Astrocyte of the cerebellum (primary cell): ENCODE measurements at regions not wholly inside any gene's neighbourhood (a gene's known extent, or its start where the extent isn't known, plus 50 kb on each side); places are given as distances from the start of the nearest gene placed in this dataset.
"Not testable (repeated sequence)": the region's sequence is repeated elsewhere in the genome, so short reads cannot be mapped to it uniquely, and the experiment has no call there.

Experiments used
- DNase-seq: peaks from one replicate; pipeline ENCODE4 v3.0.0-alpha.2; 2011; ENCODE audit warnings: low read depth
- H3K4me3 ChIP-seq: 2 replicates; pipeline ENCODE4 v1.5.1; 2011; ENCODE audit warnings: mild to moderate bottlenecking, low read depth, low read length, moderate library complexity
- in situ Hi-C: cut with HindIII; loops from 2 replicates; pipeline ENCODE4 v1.10.0; 2017; ENCODE audit warnings: low sequenced_read_pairs

- H3K4me3 ChIP-seq, in situ Hi-C loops: not testable (repeated sequence)
These were observed 69.9 kb upstream of the NBPF20 start for GRCh38 chr1:145495077-145495871.

GRCh38 chr1:145488193-145488933 lies 63.0 kb upstream of the NBPF20 start:
- H3K4me3 ChIP-seq, DNase-seq, in situ Hi-C loops: not testable (repeated sequence)

More at GRCh38 chr1:145495077-145495871, 69.9 kb upstream of the NBPF20 start:
- not testable (repeated sequence) for DNase-seq

GRCh38 chr1:145487156-145487555 lies 61.8 kb upstream of the NBPF20 start:
- in situ Hi-C loops, DNase-seq: not testable (repeated sequence)

GRCh38 chr1:145484257-145484656 lies 58.9 kb upstream of the NBPF20 start:
- in situ Hi-C loops, H3K4me3 ChIP-seq, DNase-seq: not testable (repeated sequence)

More at GRCh38 chr1:145487156-145487555, 61.8 kb upstream of the NBPF20 start:
- peak overlapping the region; percentile 19 for H3K4me3 ChIP-seq

- DNase-seq, result not testable (repeated sequence)
These were observed 56.9 kb upstream of the NBPF20 start for GRCh38 chr1:145482214-145482860.

GRCh38 chr1:145475962-145476361 lies 50.6 kb upstream of the NBPF20 start:
- DNase-seq, in situ Hi-C loops: not testable (repeated sequence)
- H3K4me3 ChIP-seq, result peak overlapping the region; percentile 28

More at GRCh38 chr1:145482214-145482860, 56.9 kb upstream of the NBPF20 start:
- in situ Hi-C loops, H3K4me3 ChIP-seq: not testable (repeated sequence)

GRCh38 chr1:145475369-145475915 lies 50.0 kb upstream of the NBPF20 start:
- DNase-seq, in situ Hi-C loops: not testable (repeated sequence)
- peak overlapping the region; percentile 28 for H3K4me3 ChIP-seq
